HepG2 (cell line): ENCODE measurements at regions not wholly inside any gene's neighbourhood (a gene's known extent, or its start where the extent isn't known, plus 50 kb on each side); places are given as distances from the start of the nearest gene placed in this dataset.
A peak's percentile ranks its signal among the peaks of the same experiment; 100 is the strongest.

ENCODE experiments used
- ATAC-seq: fragments of 200-7000 bp; cut with Tn5 transposase; 3 replicates; pipeline ENCODE4 v1.9.1; 2020; ENCODE audit warnings: mild to moderate bottlenecking, moderate library complexity
- BruUV-seq: library from RNA; stranded (reverse); fragments of 400-500 nt; replicated peaks from 2 replicates; lab custom pipeline; 2021; lab: Mats Ljungman, UMichigan
- CTCF ChIA-PET: fragments of 300-600 bp; formaldehyde crosslinking; extraction: SDS; loops from one replicate; lab custom pipeline; 2021; ENCODE audit warnings: low total read pairs, inconsistent platforms, low intra/inter-chr PET ratio; lab: Yijun Ruan, JAX
- POLR2A ChIA-PET: fragments of 350-600 bp; sonication (Branson Sonifier 250); formaldehyde crosslinking; loops from one replicate; lab custom pipeline; 2020; ENCODE audit warnings: antibody characterized with exemption, inconsistent platforms; lab: Yijun Ruan, JAX
- DNase-seq: peaks from one replicate; pipeline ENCODE4 v3.0.0-alpha.2; 2015; ENCODE audit warnings: low spot score
- FAIRE-seq: peaks from 3 replicates; lab custom pipeline; 2011; peaks lifted over from hg19 to GRCh38; lab: Jason Lieb, UNC
- H2AFZ ChIP-seq: one replicate; pipeline ENCODE4 v1.6.1; 2011; ENCODE audit warnings: low read length, inconsistent platforms
- H3K27ac ChIP-seq: fragments of 300-600 bp; 3 replicates; pipeline ENCODE4 v1.8.0; 2011; ENCODE audit warnings: mixed run types, mild to moderate bottlenecking, mixed read lengths, low read length, inconsistent platforms; ENCODE audit not compliant: insufficient read depth; ENCODE audit errors: extremely low read length
- H3K27me3 ChIP-seq, 2 experiments: fragments of 200-600 bp in 1 of 2; 2 replicates in 1 of 2; 3 replicates in 1 of 2; pipeline versions ENCODE4 v1.6.0 to v1.8.0; 2011; ENCODE audit warnings: low read length in 2 of 2, mild to moderate bottlenecking in 2 of 2, moderate library complexity in 2 of 2, inconsistent platforms in 1 of 2; ENCODE audit not compliant: insufficient read depth in 2 of 2, control insufficient read depth in 1 of 2
- H3K36me3 ChIP-seq, 2 experiments: fragments of 200-600 bp in 1 of 2; replicated peaks in 1 of 2; 2 replicates in 1 of 2; 3 replicates in 1 of 2; pipeline versions ENCODE4 v1.5.1 to v1.8.0; 2011; ENCODE audit warnings: low read length in 2 of 2, inconsistent platforms in 1 of 2; ENCODE audit not compliant: insufficient read depth in 2 of 2, control insufficient read depth in 1 of 2
- H3K4me1 ChIP-seq: 2 replicates; pipeline ENCODE4 v1.5.1; 2012; ENCODE audit warnings: low read length, inconsistent platforms; ENCODE audit not compliant: insufficient read depth
- H3K4me2 ChIP-seq: 2 replicates; pipeline ENCODE4 v1.6.0; 2011; ENCODE audit warnings: low read depth, low read length, inconsistent platforms
- H3K4me3 ChIP-seq, 3 experiments: fragments of 200-600 bp in 1 of 3; sonication (generic), shearing (Covaris generic) in 1 of 3; replicated peaks in 1 of 3; 2 replicates each; pipeline ENCODE4 v1.5.1; 2011 to 2016; ENCODE audit warnings: low read length in 3 of 3, inconsistent platforms in 2 of 3, low read depth in 2 of 3, mild to moderate bottlenecking in 2 of 3, control low read depth in 1 of 3, mixed read lengths in 1 of 3; ENCODE audit not compliant: insufficient read depth in 1 of 3
- H3K79me2 ChIP-seq: one replicate; pipeline ENCODE4 v1.6.1; 2011; ENCODE audit warnings: low read length, inconsistent platforms; ENCODE audit not compliant: insufficient read depth
- H3K9ac ChIP-seq: 2 replicates; pipeline ENCODE4 v1.6.0; 2011; ENCODE audit warnings: mild to moderate bottlenecking, low read depth, low read length, inconsistent platforms; ENCODE audit not compliant: insufficient read depth
- H3K9me3 ChIP-seq: 2 replicates; pipeline ENCODE4 v1.5.1; 2012; ENCODE audit warnings: mild to moderate bottlenecking, low read length
- H4K20me1 ChIP-seq: 2 replicates; pipeline ENCODE4 v1.6.0; 2011; ENCODE audit warnings: inconsistent platforms, mild to moderate bottlenecking, low read length, moderate library complexity; ENCODE audit not compliant: insufficient read depth
- CREM ChIP-seq, 2 experiments: sonication (generic) in 1 of 2; formaldehyde crosslinking in 1 of 2; IDR thresholded peaks; 2 replicates each; pipeline versions ENCODE4 v1.4.0 to v1.6.1; 2016 to 2020; ENCODE audit warnings: antibody characterized with exemption in 1 of 2, mild to moderate bottlenecking in 1 of 2, missing genetic modification reagents in 1 of 2
- EP300 ChIP-seq, 3 experiments: sonication (generic) in 1 of 3; formaldehyde crosslinking in 1 of 3; IDR thresholded peaks; 2 replicates each; pipeline versions ENCODE4 v1.5.1 to v1.6.1; 2011 to 2020; ENCODE audit warnings: low read depth in 2 of 3, low read length in 2 of 3, borderline replicate concordance in 1 of 3, improper control_type of control experiment in 1 of 3, mild to moderate bottlenecking in 1 of 3, missing genetic modification reagents in 1 of 3, moderate library complexity in 1 of 3
- PTBP1 ChIP-seq: fragments of 200-400 bp; formaldehyde crosslinking; IDR thresholded peaks from 2 replicates; pipeline ENCODE4 v1.6.1; 2018; ENCODE audit warnings: low read length, low read depth; ENCODE audit not compliant: poor library complexity, severe bottlenecking
- RBFOX2 ChIP-seq: fragments of 200-400 bp; formaldehyde crosslinking; IDR thresholded peaks from 2 replicates; pipeline ENCODE4 v1.6.1; 2017; ENCODE audit warnings: low read depth, mild to moderate bottlenecking, low read length
- STAG1 ChIP-seq: sonication (generic); formaldehyde crosslinking; IDR thresholded peaks from 2 replicates; pipeline ENCODE4 v1.4.0; 2020; ENCODE audit warnings: missing genetic modification reagents
- ZFP36 ChIP-seq: fragments of 150-350 bp; IDR thresholded peaks from 2 replicates; pipeline ENCODE4 v1.6.1; 2018; ENCODE audit warnings: borderline replicate concordance, low read length, low read depth; ENCODE audit not compliant: partially characterized antibody
- ZKSCAN8 ChIP-seq: IDR thresholded peaks from 2 replicates; pipeline ENCODE4 v1.6.1; 2016; ENCODE audit warnings: borderline replicate concordance, missing genetic modification reagents, missing compliant biosample characterization
- ZNF180 ChIP-seq: sonication (generic); formaldehyde crosslinking; IDR thresholded peaks from 2 replicates; pipeline ENCODE4 v1.4.0; 2020; ENCODE audit warnings: low read depth, missing genetic modification reagents, borderline replicate concordance
- ZNF33B ChIP-seq: sonication (generic); formaldehyde crosslinking; IDR thresholded peaks from 2 replicates; pipeline ENCODE4 v1.5.1; 2020; ENCODE audit warnings: mild to moderate bottlenecking, missing genetic modification reagents
- ZNF556 ChIP-seq: sonication (generic); formaldehyde crosslinking; IDR thresholded peaks from 2 replicates; pipeline ENCODE4 v1.4.0; 2020; ENCODE audit warnings: mild to moderate bottlenecking, missing genetic modification reagents, borderline replicate concordance
- ZNF792 ChIP-seq: IDR thresholded peaks from 2 replicates; pipeline ENCODE4 v1.6.1; 2016
- WGBS: methylation state at CpG from one replicate; pipeline ENCODE4 v1.1.6; 2017; ENCODE audit warnings: low lambda C conversion rate; 5-methylcytosine and 5-hydroxymethylcytosine counted together
- in situ Hi-C: cut with HindIII; loops from 2 replicates; pipeline ENCODE4 v1.10.0; 2017; ENCODE audit warnings: low pct_unique_long_range_greater_than_20kb; ENCODE audit not compliant: extremely low pct_ligation_motif_present
- intact Hi-C: fragments of 100-400 bp; cut with micrococcal nuclease; formaldehyde crosslinking; loops from one replicate; pipeline ENCODE4 v1.10.0; 2022; ENCODE audit not compliant: unreplicated experiment
- TF ChIP-seq, protein P1 (sequence below): sonication (generic); formaldehyde crosslinking; conservative IDR thresholded peaks from 2 replicates; pipeline ENCODE4 v1.4.0; 2020; ENCODE audit warnings: mild to moderate bottlenecking, missing genetic modification reagents, moderate library complexity
- TF ChIP-seq, protein P2 (sequence below): sonication (generic); formaldehyde crosslinking; conservative IDR thresholded peaks from 2 replicates; pipeline ENCODE4 v1.5.0; 2020; ENCODE audit warnings: missing genetic modification reagents

DNA sequence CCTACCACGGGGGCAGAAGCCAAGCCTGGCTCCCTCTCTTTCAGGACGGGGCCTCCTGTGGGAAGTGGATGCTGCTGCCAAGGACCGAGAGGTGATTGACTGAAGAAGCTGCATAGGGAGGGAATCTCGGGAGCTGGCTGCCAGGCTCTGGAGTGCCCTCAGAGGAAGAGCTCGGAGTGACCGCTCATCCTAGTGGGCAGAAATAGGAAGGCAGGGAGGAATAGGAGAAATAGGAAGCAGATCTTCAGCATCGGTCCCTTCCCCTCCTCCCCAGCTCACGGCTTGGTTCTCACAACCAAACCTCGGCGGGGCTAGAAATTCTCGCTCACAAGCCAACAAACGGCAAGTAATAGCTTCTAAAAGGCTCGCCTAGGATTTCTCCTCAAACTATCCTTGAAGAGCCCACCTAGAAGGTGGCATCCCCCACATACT lies 159.9 kb upstream of the RAI14 start:
- 81% methylated on average over 13 of the region's 13 CpGs for WGBS
- no TSS peak for BruUV-seq
- no peak overlapping the region for H2AFZ ChIP-seq
- H3K4me3 ChIP-seq: no peak overlapping the region
- DNase-seq (no peak), ATAC-seq (peak; percentile 43; the same call in 2 of the 3 replicates), FAIRE-seq (no peak)
- H3K27ac ChIP-seq: no peak overlapping the region
- H3K79me2 ChIP-seq: no peaks in the 10 kb centered on the region
- ChIA-PET CTCF (no interaction called here), POLR2A (no interaction called here)
- H3K4me2 ChIP-seq: no peak overlapping the region
- in situ Hi-C loops: no loop called here
- no peak overlapping the region for H3K9ac ChIP-seq
- H3K4me1 ChIP-seq: peaks cover 70% of the 10 kb centered on the region
- TF ChIP-seq, protein P1, sequence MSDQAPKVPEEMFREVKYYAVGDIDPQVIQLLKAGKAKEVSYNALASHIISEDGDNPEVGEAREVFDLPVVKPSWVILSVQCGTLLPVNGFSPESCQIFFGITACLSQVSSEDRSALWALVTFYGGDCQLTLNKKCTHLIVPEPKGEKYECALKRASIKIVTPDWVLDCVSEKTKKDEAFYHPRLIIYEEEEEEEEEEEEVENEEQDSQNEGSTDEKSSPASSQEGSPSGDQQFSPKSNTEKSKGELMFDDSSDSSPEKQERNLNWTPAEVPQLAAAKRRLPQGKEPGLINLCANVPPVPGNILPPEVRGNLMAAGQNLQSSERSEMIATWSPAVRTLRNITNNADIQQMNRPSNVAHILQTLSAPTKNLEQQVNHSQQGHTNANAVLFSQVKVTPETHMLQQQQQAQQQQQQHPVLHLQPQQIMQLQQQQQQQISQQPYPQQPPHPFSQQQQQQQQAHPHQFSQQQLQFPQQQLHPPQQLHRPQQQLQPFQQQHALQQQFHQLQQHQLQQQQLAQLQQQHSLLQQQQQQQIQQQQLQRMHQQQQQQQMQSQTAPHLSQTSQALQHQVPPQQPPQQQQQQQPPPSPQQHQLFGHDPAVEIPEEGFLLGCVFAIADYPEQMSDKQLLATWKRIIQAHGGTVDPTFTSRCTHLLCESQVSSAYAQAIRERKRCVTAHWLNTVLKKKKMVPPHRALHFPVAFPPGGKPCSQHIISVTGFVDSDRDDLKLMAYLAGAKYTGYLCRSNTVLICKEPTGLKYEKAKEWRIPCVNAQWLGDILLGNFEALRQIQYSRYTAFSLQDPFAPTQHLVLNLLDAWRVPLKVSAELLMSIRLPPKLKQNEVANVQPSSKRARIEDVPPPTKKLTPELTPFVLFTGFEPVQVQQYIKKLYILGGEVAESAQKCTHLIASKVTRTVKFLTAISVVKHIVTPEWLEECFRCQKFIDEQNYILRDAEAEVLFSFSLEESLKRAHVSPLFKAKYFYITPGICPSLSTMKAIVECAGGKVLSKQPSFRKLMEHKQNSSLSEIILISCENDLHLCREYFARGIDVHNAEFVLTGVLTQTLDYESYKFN (CRISPR knock-in tag): no peak
- no peak for TF ChIP-seq ZNF33B (CRISPR knock-in tag)
- no peak for TF ChIP-seq CREM (IDR thresholded peaks at IDR 0.05)
- TF ChIP-seq CREM (CRISPR knock-in tag; IDR thresholded peaks at IDR 0.05): no peak
- TF ChIP-seq STAG1 (CRISPR knock-in tag): no peak
- no peak for TF ChIP-seq EP300 (IDR thresholded peaks at IDR 0.05; ENCODE audit: low read depth in 2 of 2, low read length in 2 of 2)
- TF ChIP-seq EP300 (CRISPR knock-in tag; IDR thresholded peaks at IDR 0.05; ENCODE audit: borderline replicate concordance): no peak
- TF ChIP-seq, protein P2, sequence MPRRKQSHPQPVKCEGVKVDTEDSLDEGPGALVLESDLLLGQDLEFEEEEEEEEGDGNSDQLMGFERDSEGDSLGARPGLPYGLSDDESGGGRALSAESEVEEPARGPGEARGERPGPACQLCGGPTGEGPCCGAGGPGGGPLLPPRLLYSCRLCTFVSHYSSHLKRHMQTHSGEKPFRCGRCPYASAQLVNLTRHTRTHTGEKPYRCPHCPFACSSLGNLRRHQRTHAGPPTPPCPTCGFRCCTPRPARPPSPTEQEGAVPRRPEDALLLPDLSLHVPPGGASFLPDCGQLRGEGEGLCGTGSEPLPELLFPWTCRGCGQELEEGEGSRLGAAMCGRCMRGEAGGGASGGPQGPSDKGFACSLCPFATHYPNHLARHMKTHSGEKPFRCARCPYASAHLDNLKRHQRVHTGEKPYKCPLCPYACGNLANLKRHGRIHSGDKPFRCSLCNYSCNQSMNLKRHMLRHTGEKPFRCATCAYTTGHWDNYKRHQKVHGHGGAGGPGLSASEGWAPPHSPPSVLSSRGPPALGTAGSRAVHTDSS (CRISPR knock-in tag): no peak
- no peak for TF ChIP-seq ZKSCAN8 (CRISPR knock-in tag)
- no peak for TF ChIP-seq ZFP36
- no peak for TF ChIP-seq ZNF180
- TF ChIP-seq ZNF556 (CRISPR knock-in tag): no peak
- TF ChIP-seq RBFOX2: no peak
- TF ChIP-seq PTBP1: no peak
- no peak for TF ChIP-seq ZNF792 (CRISPR knock-in tag)
- no peaks in the 10 kb centered on the region for H3K36me3 ChIP-seq
- H3K27me3 ChIP-seq: no peaks in the 10 kb centered on the region; a peak in 1 of 5 replicates
- no peaks in the 10 kb centered on the region for H3K9me3 ChIP-seq
- intact Hi-C loops: no loop called here
- no peaks in the 10 kb centered on the region for H4K20me1 ChIP-seq
